ENCODE measurements at regions not wholly inside any gene's neighbourhood (a gene's known extent, or its start where the extent isn't known, plus 50 kb on each side); places are given as distances from the start of the nearest gene placed in this dataset.

GRCh38 chr19:21626924-21627697 is 121.7 kb downstream of the ZNF429 start:
- no peaks in the 10 kb centered on the region for H3K27me3 ChIP-seq (ENCODE audit: insufficient read depth, poor library complexity, severe bottlenecking)
- no peak overlapping the region for H3K27ac ChIP-seq (replicated peaks)
- H3K4me3 ChIP-seq (replicated peaks; ENCODE audit: insufficient read depth, low read length) = no peak overlapping the region
- TF ChIP-seq REST (IDR thresholded peaks at IDR 0.05; ENCODE audit: insufficient replicate concordance, low read depth) (no peak), GABPA (IDR thresholded peaks at IDR 0.05; ENCODE audit: low read depth) (no peak), POLR2AphosphoS5 (IDR thresholded peaks at IDR 0.05; ENCODE audit: low read depth) (no peak), CTCF (IDR thresholded peaks at IDR 0.05; ENCODE audit: insufficient read depth, low read length) (no peak), SPI1 (IDR thresholded peaks at IDR 0.05; ENCODE audit: borderline replicate concordance, low read depth) (no peak)
- DNase-seq (ENCODE audit: low read depth in 1 of 2, low spot score in 1 of 2) = no peak

- no peaks in the 10 kb centered on the region for H3K27me3 ChIP-seq (ENCODE audit: insufficient read depth, poor library complexity, severe bottlenecking)
- H3K27ac ChIP-seq (replicated peaks) = no peak overlapping the region
- no peak for DNase-seq (ENCODE audit: low read depth in 1 of 2, low spot score in 1 of 2)
- H3K4me3 ChIP-seq (replicated peaks; ENCODE audit: insufficient read depth, low read length) = no peak overlapping the region
- no peak for TF ChIP-seq GABPA (IDR thresholded peaks at IDR 0.05; ENCODE audit: low read depth)
- no peak for TF ChIP-seq CTCF (IDR thresholded peaks at IDR 0.05; ENCODE audit: insufficient read depth, low read length)
- no peak for TF ChIP-seq POLR2AphosphoS5 (IDR thresholded peaks at IDR 0.05; ENCODE audit: low read depth)
- TF ChIP-seq REST (IDR thresholded peaks at IDR 0.05; ENCODE audit: insufficient replicate concordance, low read depth) = no peak
- no peak for TF ChIP-seq SPI1 (IDR thresholded peaks at IDR 0.05; ENCODE audit: borderline replicate concordance, low read depth)
These were observed 120.7 kb downstream of the ZNF429 start for GRCh38 chr19:21626091-21626490.

- DNase-seq (ENCODE audit: low read depth in 1 of 2, low spot score in 1 of 2) = no peak
- TF ChIP-seq GABPA (IDR thresholded peaks at IDR 0.05; ENCODE audit: low read depth) (no peak), POLR2AphosphoS5 (IDR thresholded peaks at IDR 0.05; ENCODE audit: low read depth) (no peak), REST (IDR thresholded peaks at IDR 0.05; ENCODE audit: insufficient replicate concordance, low read depth) (no peak), CTCF (IDR thresholded peaks at IDR 0.05; ENCODE audit: insufficient read depth, low read length) (no peak), SPI1 (IDR thresholded peaks at IDR 0.05; ENCODE audit: borderline replicate concordance, low read depth) (no peak)
- Histone ChIP-seq H3K27ac (replicated peaks) (no peak overlapping the region), H3K27me3 (ENCODE audit: insufficient read depth, poor library complexity, severe bottlenecking) (no peaks in the 10 kb centered on the region), H3K4me3 (replicated peaks; ENCODE audit: insufficient read depth, low read length) (no peak overlapping the region)
These were observed 117.5 kb downstream of the ZNF429 start for GRCh38 chr19:21622920-21623319.

Data from HL-60 (cell line).